Neural progenitor cell (in vitro differentiated cells): ENCODE measurements at regions not wholly inside any gene's neighbourhood (a gene's known extent, or its start where the extent isn't known, plus 50 kb on each side); places are given as distances from the start of the nearest gene placed in this dataset.

Source experiments
- DNase-seq: peaks from one replicate; pipeline ENCODE4 v3.0.0-alpha.2; 2016; ENCODE audit warnings: low spot score
- H2AFZ ChIP-seq: fragments of 200-600 bp; sonication (generic); replicated peaks from 2 replicates; pipeline ENCODE4 v1.6.1; 2016; ENCODE audit warnings: antibody characterized with exemption
- H3F3A ChIP-seq: fragments of 200-600 bp; sonication (generic); 2 replicates; pipeline ENCODE4 v1.6.1; 2016; ENCODE audit warnings: antibody characterized with exemption, low read depth
- H3K27ac ChIP-seq: fragments of 200-600 bp; sonication (generic); 2 replicates; pipeline ENCODE4 v1.5.1; 2016; ENCODE audit warnings: mild to moderate bottlenecking
- H3K27me3 ChIP-seq: fragments of 200-600 bp; sonication (generic); 2 replicates; pipeline ENCODE4 v1.6.1; 2016; ENCODE audit warnings: mild to moderate bottlenecking, moderate library complexity
- H3K36me3 ChIP-seq: fragments of 200-600 bp; sonication (generic); 2 replicates; pipeline ENCODE4 v1.5.1; 2016
- H3K4me1 ChIP-seq: fragments of 200-600 bp; sonication (generic); 2 replicates; pipeline ENCODE4 v1.6.1; 2016; ENCODE audit warnings: mixed run types
- H3K4me2 ChIP-seq: fragments of 200-600 bp; sonication (generic); 2 replicates; pipeline ENCODE4 v1.6.1; 2016
- H3K4me3 ChIP-seq: fragments of 200-600 bp; sonication (generic); 2 replicates; pipeline ENCODE4 v1.5.1; 2016
- H3K79me2 ChIP-seq: fragments of 200-600 bp; sonication (generic); 2 replicates; pipeline ENCODE4 v1.6.1; 2016; ENCODE audit warnings: low read depth
- H3K9ac ChIP-seq: fragments of 200-600 bp; sonication (generic); 2 replicates; pipeline ENCODE4 v1.6.1; 2016
- H3K9me3 ChIP-seq: fragments of 200-600 bp; sonication (generic); 2 replicates; pipeline ENCODE4 v1.5.1; 2016; ENCODE audit warnings: low read depth
- H4K20me1 ChIP-seq: fragments of 200-600 bp; sonication (generic); 2 replicates; pipeline ENCODE4 v1.6.1; 2016; ENCODE audit warnings: low read depth
- H3K27ac Mint-ChIP-seq: 3 replicates; pipeline ENCODE4 v1.8.0; 2021; ENCODE audit warnings: mixed read lengths
- H3K27me3 Mint-ChIP-seq: 2 replicates; pipeline ENCODE4 v1.8.0; 2022; ENCODE audit warnings: low read depth, mild to moderate bottlenecking, inconsistent platforms, moderate library complexity, mixed read lengths; ENCODE audit not compliant: insufficient read depth
- H3K36me3 Mint-ChIP-seq: 3 replicates; pipeline ENCODE4 v1.8.0; 2021; ENCODE audit warnings: mixed read lengths
- H3K4me1 Mint-ChIP-seq: 3 replicates; pipeline ENCODE4 v1.8.0; 2021; ENCODE audit warnings: mixed read lengths
- H3K4me3 Mint-ChIP-seq: 3 replicates; pipeline ENCODE4 v1.8.0; 2021; ENCODE audit warnings: mild to moderate bottlenecking, moderate library complexity, mixed read lengths
- H3K9me3 Mint-ChIP-seq: 3 replicates; pipeline ENCODE4 v1.8.0; 2020; ENCODE audit warnings: mixed read lengths
- EZH2 ChIP-seq: fragments of 200-600 bp; sonication (generic); IDR thresholded peaks from 2 replicates; pipeline ENCODE4 v1.6.1; 2017; ENCODE audit warnings: antibody characterized with exemption, mild to moderate bottlenecking, moderate library complexity
- EZH2phosphoT487 ChIP-seq: fragments of 200-600 bp; sonication (generic); IDR thresholded peaks from 2 replicates; pipeline ENCODE4 v1.6.1; 2017; ENCODE audit warnings: antibody characterized with exemption
- TF ChIP-seq, protein P1 (sequence below): fragments of 200-600 bp; sonication (generic); IDR thresholded peaks from 2 replicates; pipeline ENCODE4 v1.5.1; 2017; ENCODE audit warnings: antibody characterized with exemption, mild to moderate bottlenecking

- H3K27me3 Mint-ChIP-seq: peaks cover 8% of the 10 kb centered on the region
- no peak overlapping the region for H3K27ac Mint-ChIP-seq
- H3K9me3 Mint-ChIP-seq: peaks cover 21% of the 10 kb centered on the region
Observed at GRCh38 chr6:147674099-147674498, 165.6 kb downstream of the SAMD5 start.

DNA sequence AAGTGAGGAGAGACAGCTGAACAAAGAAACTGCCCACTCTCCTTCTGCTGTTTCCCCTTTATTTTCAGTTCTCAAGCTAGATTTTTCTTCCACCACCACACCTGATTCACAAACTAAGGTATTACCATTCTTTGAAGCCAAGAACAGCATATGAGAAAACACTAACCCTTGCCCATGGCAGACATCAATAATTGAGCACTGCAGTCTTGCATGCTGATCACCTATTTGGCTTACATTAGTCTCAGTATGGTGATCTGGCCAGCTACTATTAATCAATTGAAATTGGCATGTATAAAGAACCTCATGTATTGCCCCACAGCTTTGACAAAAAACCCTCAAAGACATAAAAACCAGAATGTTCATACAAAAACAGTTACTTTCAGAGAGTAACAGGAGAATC lies 166.3 kb downstream of the SAMD5 start:
- no peak for DNase-seq

More at GRCh38 chr6:147674099-147674498, 165.6 kb downstream of the SAMD5 start:
- peaks cover 17% of the 10 kb centered on the region for H3K4me1 Mint-ChIP-seq
- H3K79me2 ChIP-seq: no peaks in the 10 kb centered on the region
- DNase-seq: no peak
- no peaks in the 10 kb centered on the region for H3K4me1 ChIP-seq
- no peak overlapping the region for H3K4me3 ChIP-seq
- H3K27ac ChIP-seq: no peak overlapping the region
- no peaks in the 10 kb centered on the region for H3F3A ChIP-seq
- H3K36me3 ChIP-seq: no peaks in the 10 kb centered on the region
- H3K9me3 ChIP-seq: no peaks in the 10 kb centered on the region
- H2AFZ ChIP-seq: peak overlapping the region; percentile 69
- no peak overlapping the region for H3K4me3 Mint-ChIP-seq
- H3K9ac ChIP-seq: no peak overlapping the region
- no peak overlapping the region for H3K4me2 ChIP-seq
- H3K27me3 ChIP-seq: no peaks in the 10 kb centered on the region
- H4K20me1 ChIP-seq: no peaks in the 10 kb centered on the region
- H3K36me3 Mint-ChIP-seq: peaks cover 8% of the 10 kb centered on the region
- TF ChIP-seq, protein P1, sequence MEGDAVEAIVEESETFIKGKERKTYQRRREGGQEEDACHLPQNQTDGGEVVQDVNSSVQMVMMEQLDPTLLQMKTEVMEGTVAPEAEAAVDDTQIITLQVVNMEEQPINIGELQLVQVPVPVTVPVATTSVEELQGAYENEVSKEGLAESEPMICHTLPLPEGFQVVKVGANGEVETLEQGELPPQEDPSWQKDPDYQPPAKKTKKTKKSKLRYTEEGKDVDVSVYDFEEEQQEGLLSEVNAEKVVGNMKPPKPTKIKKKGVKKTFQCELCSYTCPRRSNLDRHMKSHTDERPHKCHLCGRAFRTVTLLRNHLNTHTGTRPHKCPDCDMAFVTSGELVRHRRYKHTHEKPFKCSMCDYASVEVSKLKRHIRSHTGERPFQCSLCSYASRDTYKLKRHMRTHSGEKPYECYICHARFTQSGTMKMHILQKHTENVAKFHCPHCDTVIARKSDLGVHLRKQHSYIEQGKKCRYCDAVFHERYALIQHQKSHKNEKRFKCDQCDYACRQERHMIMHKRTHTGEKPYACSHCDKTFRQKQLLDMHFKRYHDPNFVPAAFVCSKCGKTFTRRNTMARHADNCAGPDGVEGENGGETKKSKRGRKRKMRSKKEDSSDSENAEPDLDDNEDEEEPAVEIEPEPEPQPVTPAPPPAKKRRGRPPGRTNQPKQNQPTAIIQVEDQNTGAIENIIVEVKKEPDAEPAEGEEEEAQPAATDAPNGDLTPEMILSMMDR: no peak

DNA sequence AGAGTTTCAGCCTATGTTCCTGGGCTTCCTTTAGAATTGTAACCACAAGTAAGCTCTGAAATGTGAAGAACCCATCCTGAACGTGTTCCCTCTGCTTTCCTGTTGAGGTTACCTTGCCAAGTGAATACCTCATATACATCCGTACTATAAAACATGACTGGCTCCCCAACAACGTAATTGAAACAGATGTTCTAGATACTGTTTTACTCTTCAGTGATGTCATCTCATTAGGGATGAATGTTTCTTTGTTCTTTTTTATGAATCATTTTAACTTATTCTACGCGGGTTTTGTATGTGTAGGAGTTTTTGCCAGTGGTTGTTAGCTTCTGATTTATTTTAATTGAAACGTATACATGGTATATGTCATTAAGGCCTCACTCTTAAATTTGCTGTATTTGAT lies 166.8 kb downstream of the SAMD5 start:
- H3K36me3 Mint-ChIP-seq: peaks cover 2% of the 10 kb centered on the region
- Histone ChIP-seq H3K27ac (no peak overlapping the region), H3K79me2 (no peaks in the 10 kb centered on the region), H3K27me3 (no peaks in the 10 kb centered on the region), H3K36me3 (no peaks in the 10 kb centered on the region), H3K4me2 (no peak overlapping the region), H3K9me3 (no peaks in the 10 kb centered on the region), H3K4me3 (no peak overlapping the region), H3K9ac (no peak overlapping the region), H4K20me1 (no peaks in the 10 kb centered on the region), H3F3A (no peaks in the 10 kb centered on the region), H3K4me1 (no peaks in the 10 kb centered on the region), H2AFZ (no peak overlapping the region)
- peaks cover 3% of the 10 kb centered on the region for H3K27me3 Mint-ChIP-seq
- DNase-seq: no peak
- TF ChIP-seq, protein P1: no peak
- no peak for TF ChIP-seq EZH2phosphoT487
- no peak for TF ChIP-seq EZH2
- peaks cover 17% of the 10 kb centered on the region for H3K4me1 Mint-ChIP-seq
- no peak overlapping the region for H3K4me3 Mint-ChIP-seq
- H3K9me3 Mint-ChIP-seq: peaks cover 11% of the 10 kb centered on the region
- no peak overlapping the region for H3K27ac Mint-ChIP-seq

More for the DNA sequence above, 166.3 kb downstream of the SAMD5 start:
- H3K27me3 ChIP-seq: no peaks in the 10 kb centered on the region
- H4K20me1 ChIP-seq: no peaks in the 10 kb centered on the region
- no peak overlapping the region for H3K27ac Mint-ChIP-seq
- H3K79me2 ChIP-seq: no peaks in the 10 kb centered on the region
- no peaks in the 10 kb centered on the region for H3F3A ChIP-seq
- H3K9me3 Mint-ChIP-seq: peaks cover 16% of the 10 kb centered on the region
- no peaks in the 10 kb centered on the region for H3K9me3 ChIP-seq
- H3K4me1 Mint-ChIP-seq: peaks cover 17% of the 10 kb centered on the region
- H3K27ac ChIP-seq: no peak overlapping the region
- no peak overlapping the region for H3K9ac ChIP-seq
- H3K36me3 Mint-ChIP-seq: peaks cover 4% of the 10 kb centered on the region
- H3K4me3 ChIP-seq: no peak overlapping the region
- no peak for TF ChIP-seq EZH2
- no peak for TF ChIP-seq EZH2phosphoT487
- TF ChIP-seq, protein P1: no peak
- no peak overlapping the region for H3K4me3 Mint-ChIP-seq
- H2AFZ ChIP-seq: no peak overlapping the region
- H3K36me3 ChIP-seq: no peaks in the 10 kb centered on the region
- H3K4me2 ChIP-seq: no peak overlapping the region
- no peaks in the 10 kb centered on the region for H3K4me1 ChIP-seq
- peaks cover 4% of the 10 kb centered on the region for H3K27me3 Mint-ChIP-seq
